Prostate gland (tissue), 2 donors: ENCODE measurements at regions not wholly inside any gene's neighbourhood (a gene's known extent, or its start where the extent isn't known, plus 50 kb on each side); places are given as distances from the start of the nearest gene placed in this dataset.

ENCODE experiments used
- DNase-seq: peaks from one replicate; pipeline ENCODE4 v3.0.0-alpha.2; 2019; ENCODE audit warnings: low spot score
- H3K27ac ChIP-seq, 2 donors: fragments of 200-600 bp; sonication (generic); 2 replicates each; pipeline ENCODE4 v1.5.1; 2017 to 2019
- H3K27me3 ChIP-seq: fragments of 200-600 bp; sonication (generic); replicated peaks from 2 replicates; pipeline ENCODE4 v1.5.1; 2019; ENCODE audit not compliant: insufficient read depth
- H3K36me3 ChIP-seq, 2 donors: fragments of 200-600 bp; sonication (generic); 1 replicate in 1 of 2; 2 replicates in 1 of 2; pipeline versions ENCODE4 v1.5.1 to v1.8.1; 2017 to 2019
- H3K4me1 ChIP-seq: fragments of 200-600 bp; sonication (generic); replicated peaks from 2 replicates; pipeline ENCODE4 v1.5.1; 2019
- H3K4me3 ChIP-seq, 2 donors: fragments of 200-600 bp; sonication (generic); 2 replicates each; pipeline ENCODE4 v1.5.1; 2017 to 2019
- H3K9me3 ChIP-seq: fragments of 200-600 bp; sonication (generic); 2 replicates; pipeline ENCODE4 v1.5.1; 2017
- POLR2A ChIP-seq: fragments of 450-650 bp; IDR thresholded peaks from one replicate; pipeline ENCODE4 v1.6.1; 2016; ENCODE audit warnings: antibody characterized with exemption, mild to moderate bottlenecking
- POLR2AphosphoS5 ChIP-seq: sonication (generic); formaldehyde crosslinking; IDR thresholded peaks from one replicate; pipeline ENCODE4 v1.6.1; 2017; ENCODE audit warnings: antibody characterized with exemption
- WGBS: methylation state at CpG from one replicate; pipeline ENCODE4 v1.1.5; 2018; 5-methylcytosine and 5-hydroxymethylcytosine counted together
- intact Hi-C: fragments of 100-400 bp; cut with DNase I; formaldehyde crosslinking; loops from one replicate; pipeline ENCODE4 v1.14.2; 2022
- TF ChIP-seq, protein P1 (sequence below), 4 experiments: fragments of 200-600 bp in 2 of 4; fragments of 450-650 bp in 2 of 4; sonication (generic) in 2 of 4; IDR thresholded peaks; 1 replicate in 3 of 4; 2 replicates in 1 of 4; pipeline ENCODE4 v1.5.1; 2016 to 2019; ENCODE audit warnings: antibody characterized with exemption in 4 of 4, mild to moderate bottlenecking in 2 of 4, moderate library complexity in 2 of 4

DNA sequence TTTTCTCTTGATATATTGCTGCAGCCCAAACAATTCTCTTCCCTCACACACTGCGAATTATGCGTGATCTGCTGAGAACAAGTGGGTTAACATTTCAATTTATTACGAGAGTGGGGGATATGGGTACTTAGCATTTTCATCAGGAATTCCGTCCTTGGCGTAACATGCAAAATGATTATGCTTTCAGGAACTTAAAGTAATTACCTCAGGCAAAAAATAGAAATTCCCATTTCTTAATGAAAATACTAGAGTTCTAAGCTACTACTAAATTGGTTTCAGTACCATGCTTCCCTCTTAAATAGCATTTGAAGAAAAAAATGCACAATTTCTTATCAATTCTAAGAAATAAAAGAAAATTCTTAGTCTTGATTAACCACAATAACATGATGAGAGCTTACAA lies 213.5 kb downstream of the GPAM start:
- no peak for DNase-seq
- intact Hi-C loops: no loop called here
- Histone ChIP-seq H3K27ac (no peak overlapping the region), H3K4me1 (no peaks in the 10 kb centered on the region), H3K27me3 (no peaks in the 10 kb centered on the region), H3K9me3 (no peaks in the 10 kb centered on the region), H3K4me3 (no peak overlapping the region), H3K36me3 (no peaks in the 10 kb centered on the region)
- 93% methylated on average over 5 of the region's 5 CpGs for WGBS
- TF ChIP-seq, protein P1, sequence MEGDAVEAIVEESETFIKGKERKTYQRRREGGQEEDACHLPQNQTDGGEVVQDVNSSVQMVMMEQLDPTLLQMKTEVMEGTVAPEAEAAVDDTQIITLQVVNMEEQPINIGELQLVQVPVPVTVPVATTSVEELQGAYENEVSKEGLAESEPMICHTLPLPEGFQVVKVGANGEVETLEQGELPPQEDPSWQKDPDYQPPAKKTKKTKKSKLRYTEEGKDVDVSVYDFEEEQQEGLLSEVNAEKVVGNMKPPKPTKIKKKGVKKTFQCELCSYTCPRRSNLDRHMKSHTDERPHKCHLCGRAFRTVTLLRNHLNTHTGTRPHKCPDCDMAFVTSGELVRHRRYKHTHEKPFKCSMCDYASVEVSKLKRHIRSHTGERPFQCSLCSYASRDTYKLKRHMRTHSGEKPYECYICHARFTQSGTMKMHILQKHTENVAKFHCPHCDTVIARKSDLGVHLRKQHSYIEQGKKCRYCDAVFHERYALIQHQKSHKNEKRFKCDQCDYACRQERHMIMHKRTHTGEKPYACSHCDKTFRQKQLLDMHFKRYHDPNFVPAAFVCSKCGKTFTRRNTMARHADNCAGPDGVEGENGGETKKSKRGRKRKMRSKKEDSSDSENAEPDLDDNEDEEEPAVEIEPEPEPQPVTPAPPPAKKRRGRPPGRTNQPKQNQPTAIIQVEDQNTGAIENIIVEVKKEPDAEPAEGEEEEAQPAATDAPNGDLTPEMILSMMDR (IDR thresholded peaks at IDR 0.05): no peak
- no peak for TF ChIP-seq POLR2AphosphoS5
- TF ChIP-seq POLR2A: no peak

GRCh38 chr10:111972109-111972508 lies 211.5 kb downstream of the GPAM start:
- intact Hi-C loops: no loop called here
- no peak for DNase-seq
- WGBS: 79% methylated on average over 5 of the region's 5 CpGs
- no peak overlapping the region for H3K4me3 ChIP-seq
- H3K27me3 ChIP-seq: no peaks in the 10 kb centered on the region
- H3K27ac ChIP-seq: no peak overlapping the region
- H3K36me3 ChIP-seq: no peaks in the 10 kb centered on the region
- no peaks in the 10 kb centered on the region for H3K9me3 ChIP-seq
- no peaks in the 10 kb centered on the region for H3K4me1 ChIP-seq
- TF ChIP-seq POLR2A (no peak), POLR2AphosphoS5 (no peak)
- TF ChIP-seq, protein P1 (IDR thresholded peaks at IDR 0.05): no peak

GRCh38 chr10:111973306-111973705 lies 210.3 kb downstream of the GPAM start:
- no peaks in the 10 kb centered on the region for H3K4me1 ChIP-seq
- no peak for DNase-seq
- no peak for TF ChIP-seq POLR2AphosphoS5
- TF ChIP-seq, protein P1 (IDR thresholded peaks at IDR 0.05): no peak
- TF ChIP-seq POLR2A: no peak
- H3K9me3 ChIP-seq: no peaks in the 10 kb centered on the region
- intact Hi-C loops: no loop called here
- no peaks in the 10 kb centered on the region for H3K36me3 ChIP-seq
- WGBS: 62% methylated on average over 2 of the region's 2 CpGs
- H3K4me3 ChIP-seq: no peak overlapping the region
- H3K27ac ChIP-seq: no peak overlapping the region
- H3K27me3 ChIP-seq: no peaks in the 10 kb centered on the region

DNA sequence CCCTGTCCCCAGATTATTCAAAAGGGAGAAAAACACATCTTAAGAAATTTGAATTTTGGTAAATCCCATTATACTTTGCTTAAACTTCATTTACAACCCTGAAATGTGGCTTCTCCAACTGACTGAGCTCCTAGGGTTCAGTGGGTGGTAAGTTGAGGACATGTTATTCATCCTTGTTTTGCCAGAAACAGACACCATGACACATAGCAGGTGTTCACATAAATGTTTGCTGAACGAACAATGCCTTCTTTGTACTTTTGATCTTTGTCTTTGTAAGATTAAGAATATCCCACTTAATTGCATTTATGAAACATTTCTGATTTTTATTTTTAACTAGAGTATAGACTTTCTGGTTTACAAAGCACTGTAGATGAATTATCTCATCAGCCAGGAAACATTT lies 209.7 kb downstream of the GPAM start:
- intact Hi-C loops: no loop called here
- Histone ChIP-seq H3K4me1 (no peaks in the 10 kb centered on the region), H3K9me3 (no peaks in the 10 kb centered on the region), H3K36me3 (no peaks in the 10 kb centered on the region), H3K4me3 (no peak overlapping the region), H3K27me3 (no peaks in the 10 kb centered on the region), H3K27ac (no peak overlapping the region)
- DNase-seq: no peak
- TF ChIP-seq, protein P1 (IDR thresholded peaks at IDR 0.05): no peak
- TF ChIP-seq POLR2A: no peak
- TF ChIP-seq POLR2AphosphoS5: no peak
- 46% methylated on average over 1 of the region's 1 CpG for WGBS

- Histone ChIP-seq H3K36me3 (no peaks in the 10 kb centered on the region), H3K27me3 (no peaks in the 10 kb centered on the region), H3K4me1 (no peaks in the 10 kb centered on the region), H3K9me3 (no peaks in the 10 kb centered on the region), H3K4me3 (no peak overlapping the region), H3K27ac (no peak overlapping the region)
- WGBS: 33% methylated on average over 4 of the region's 4 CpGs
- TF ChIP-seq, protein P1 (IDR thresholded peaks at IDR 0.05): no peak
- TF ChIP-seq POLR2AphosphoS5 (no peak), POLR2A (no peak)
- DNase-seq: no peak
- intact Hi-C loops: no loop called here
Measured at GRCh38 chr10:111974325-111974724, 209.2 kb downstream of the GPAM start.
